GM12892 (cell line): ENCODE measurements at regions not wholly inside any gene's neighbourhood (a gene's known extent, or its start where the extent isn't known, plus 50 kb on each side); places are given as distances from the start of the nearest gene placed in this dataset.

Experiments used
- POLR2A ChIP-seq: IDR thresholded peaks from 2 replicates; pipeline ENCODE4 v1.6.1; 2011; ENCODE audit warnings: low read depth, low read length, control low read depth
- TAF1 ChIP-seq: IDR thresholded peaks from 2 replicates; pipeline ENCODE4 v1.6.1; 2011; ENCODE audit warnings: low read depth, mild to moderate bottlenecking, control low read depth, low read length, borderline replicate concordance

DNA sequence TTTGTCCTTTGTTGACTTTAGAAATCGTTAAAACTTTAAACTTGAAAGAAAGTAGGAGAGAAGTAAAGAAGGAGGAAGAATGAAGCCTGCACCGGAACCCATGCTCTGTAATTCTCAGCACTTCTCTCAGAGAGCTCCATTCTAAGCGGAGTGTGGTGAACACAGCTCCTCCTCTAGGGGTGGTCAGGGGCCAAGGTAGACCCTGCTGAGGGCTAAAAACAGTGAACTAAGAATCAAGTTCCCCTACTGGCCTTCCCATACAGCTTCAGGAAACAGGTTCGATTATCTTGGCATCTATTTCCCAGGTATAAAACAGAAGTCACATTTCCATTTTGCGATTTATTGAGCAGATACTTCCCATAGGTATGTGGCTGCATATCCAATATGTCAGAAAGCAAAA, 92.7 kb upstream of the ASAP2 start:
- TF ChIP-seq TAF1 (no peak), POLR2A (no peak)
